ENCODE measurements at regions not wholly inside any gene's neighbourhood (a gene's known extent, or its start where the extent isn't known, plus 50 kb on each side); places are given as distances from the start of the nearest gene placed in this dataset.

DNA sequence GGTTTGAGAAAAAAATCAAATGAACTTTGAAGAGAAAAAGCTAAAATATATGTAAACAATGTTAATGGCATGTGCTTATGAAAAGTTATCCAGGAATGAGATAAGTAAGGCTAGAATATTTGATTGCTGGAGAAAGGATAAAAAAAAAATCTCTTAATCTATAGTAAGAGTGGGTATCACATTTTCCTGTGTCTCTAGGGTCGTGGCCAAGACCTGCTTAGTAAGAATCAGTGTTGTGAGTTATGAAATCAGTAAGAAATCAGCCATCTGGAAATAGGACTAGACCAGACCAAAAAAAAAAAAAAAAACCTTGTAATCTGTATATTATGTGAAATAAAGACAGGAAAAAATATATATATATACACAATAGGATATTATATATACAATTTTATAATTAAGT is 1153.9 kb downstream of the CDH11 start:
- Mint-ChIP-seq H3K27ac (no peak overlapping the region), H3K27me3 (no peaks in the 10 kb centered on the region), H3K36me3 (ENCODE audit: low read depth) (no peaks in the 10 kb centered on the region), H3K4me1 (no peaks in the 10 kb centered on the region), H3K4me3 (no peak overlapping the region), H3K9me3 (peaks cover 11% of the 10 kb centered on the region)
- POLR2A ChIA-PET, result no interaction called here
- CTCF ChIA-PET, result no interaction called here
- no peak for DNase-seq

DNA sequence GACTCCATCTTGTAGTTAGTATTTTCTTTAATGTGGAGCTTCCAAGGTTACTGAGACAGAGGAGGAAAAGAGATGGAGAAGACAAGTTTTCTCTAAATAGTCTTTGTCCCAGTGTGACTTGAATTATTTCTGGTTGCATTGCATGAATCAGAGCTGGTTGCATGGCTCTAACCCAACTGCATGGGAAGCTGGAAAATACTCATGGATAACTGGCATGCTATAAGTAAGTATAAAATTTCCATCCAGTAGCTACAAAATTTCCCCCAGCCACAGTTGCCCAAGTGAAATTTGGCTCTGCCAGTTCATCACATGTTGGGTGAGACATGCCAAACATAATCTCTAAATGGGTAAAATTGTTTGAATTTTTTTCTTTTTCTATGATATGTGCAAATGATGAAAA is 1161.5 kb downstream of the CDH11 start:
- DNase-seq, result no peak
- Mint-ChIP-seq H3K27me3 (no peaks in the 10 kb centered on the region), H3K9me3 (peaks cover 15% of the 10 kb centered on the region), H3K4me3 (no peak overlapping the region), H3K4me1 (no peaks in the 10 kb centered on the region), H3K27ac (no peak overlapping the region), H3K36me3 (ENCODE audit: low read depth) (no peaks in the 10 kb centered on the region)
- ChIA-PET POLR2A (no interaction called here), CTCF (no interaction called here)

DNA sequence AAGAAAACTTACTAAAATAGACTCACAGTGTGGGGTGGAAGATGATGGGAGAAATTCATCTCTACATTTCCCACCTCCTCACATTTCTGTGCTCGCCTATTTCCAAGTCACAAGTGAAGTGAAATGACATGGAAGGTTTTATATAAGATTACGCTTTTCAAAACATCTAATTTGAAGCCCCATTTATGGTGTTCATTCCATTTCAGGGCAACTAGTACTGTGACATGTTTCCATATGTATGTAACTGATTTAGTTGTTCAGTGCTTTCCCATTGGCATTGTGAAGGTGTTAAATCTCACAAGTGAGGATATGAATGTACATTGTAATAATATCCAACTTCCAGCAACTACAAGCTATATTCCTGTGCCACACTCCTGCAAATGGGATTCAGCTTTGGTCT is 1174.8 kb downstream of the CDH11 start:
- ChIA-PET CTCF (no interaction called here), POLR2A (no interaction called here)
- Mint-ChIP-seq H3K27ac (no peak overlapping the region), H3K4me1 (no peaks in the 10 kb centered on the region), H3K27me3 (no peaks in the 10 kb centered on the region), H3K36me3 (ENCODE audit: low read depth) (no peaks in the 10 kb centered on the region), H3K4me3 (no peak overlapping the region), H3K9me3 (peaks cover 6% of the 10 kb centered on the region)
- no peak for DNase-seq

DNA sequence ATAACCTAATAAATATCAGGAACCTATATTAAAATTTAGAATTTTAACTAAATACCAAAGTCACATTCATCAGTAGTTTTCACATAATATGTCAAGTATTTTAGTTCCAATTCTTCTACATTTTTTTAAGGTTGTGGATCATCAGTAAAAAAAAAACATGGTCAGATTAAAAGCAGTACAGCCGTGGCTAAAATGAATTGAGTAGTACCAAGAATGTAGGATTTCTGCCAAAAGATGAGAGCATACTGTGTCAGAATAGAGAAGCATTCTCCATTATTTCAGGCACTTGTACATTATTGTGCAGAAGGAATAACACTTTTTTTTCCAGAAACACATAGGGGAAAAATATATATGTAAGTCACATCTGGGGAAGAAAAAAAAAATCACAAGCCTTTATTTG is 1176.1 kb downstream of the CDH11 start:
- POLR2A ChIA-PET, result no interaction called here

DNA sequence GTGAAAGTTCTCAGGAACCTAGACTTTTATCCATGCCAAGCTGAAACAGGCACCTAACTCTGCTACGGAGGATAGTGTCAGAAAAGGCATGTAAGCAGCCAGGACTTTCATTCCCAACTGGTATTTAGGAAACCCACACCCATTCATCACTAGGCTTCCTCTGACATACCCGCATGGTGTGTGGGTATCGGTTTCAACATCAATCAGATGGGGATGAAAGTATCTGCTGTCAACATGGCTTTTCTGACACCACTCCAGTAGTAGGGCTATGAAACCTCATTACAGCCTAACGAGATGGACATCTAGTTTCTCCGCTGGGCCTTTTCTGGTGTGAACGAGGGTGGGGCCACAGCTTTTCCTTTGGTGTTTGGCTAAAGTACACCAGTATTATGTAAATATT is 1178.3 kb downstream of the CDH11 start:
- Mint-ChIP-seq H3K4me1 (no peaks in the 10 kb centered on the region), H3K27me3 (no peaks in the 10 kb centered on the region), H3K9me3 (peaks cover 10% of the 10 kb centered on the region), H3K27ac (no peak overlapping the region), H3K4me3 (no peak overlapping the region), H3K36me3 (ENCODE audit: low read depth) (no peaks in the 10 kb centered on the region)
- ChIA-PET POLR2A (no interaction called here), CTCF (no interaction called here)
- DNase-seq, result no peak

More for the DNA sequence above, 1176.1 kb downstream of the CDH11 start:
- no peak for DNase-seq
- no peaks in the 10 kb centered on the region for H3K27me3 Mint-ChIP-seq
- no peak overlapping the region for H3K4me3 Mint-ChIP-seq
- H3K9me3 Mint-ChIP-seq, result peaks cover 8% of the 10 kb centered on the region
- no peaks in the 10 kb centered on the region for H3K4me1 Mint-ChIP-seq
- H3K36me3 Mint-ChIP-seq (ENCODE audit: low read depth), result no peaks in the 10 kb centered on the region
- H3K27ac Mint-ChIP-seq, result no peak overlapping the region
- CTCF ChIA-PET, result no interaction called here

DNA sequence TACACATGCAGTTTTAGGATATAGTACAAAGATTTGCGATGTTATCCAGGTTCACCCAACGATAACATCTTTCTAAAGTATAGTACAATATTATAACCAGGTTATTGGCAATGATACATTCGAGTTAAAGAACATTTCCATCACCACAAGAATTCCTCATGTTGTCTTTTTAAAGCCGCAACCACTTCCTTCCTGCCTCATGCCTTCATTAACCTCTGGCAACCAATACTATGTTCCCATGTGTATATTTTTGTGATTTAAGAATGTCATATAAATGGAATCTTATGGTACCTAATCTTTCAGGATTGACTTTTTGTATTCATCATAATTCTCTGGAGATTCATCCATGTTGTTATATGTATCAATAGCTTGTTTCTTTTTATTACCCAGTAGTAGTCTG is 1183.2 kb downstream of the CDH11 start:
- Mint-ChIP-seq H3K4me1 (no peaks in the 10 kb centered on the region), H3K9me3 (peaks cover 10% of the 10 kb centered on the region), H3K27ac (no peak overlapping the region), H3K27me3 (no peaks in the 10 kb centered on the region), H3K4me3 (no peak overlapping the region), H3K36me3 (ENCODE audit: low read depth) (no peaks in the 10 kb centered on the region)
- DNase-seq, result no peak
- ChIA-PET POLR2A (no interaction called here), CTCF (no interaction called here)

DNA sequence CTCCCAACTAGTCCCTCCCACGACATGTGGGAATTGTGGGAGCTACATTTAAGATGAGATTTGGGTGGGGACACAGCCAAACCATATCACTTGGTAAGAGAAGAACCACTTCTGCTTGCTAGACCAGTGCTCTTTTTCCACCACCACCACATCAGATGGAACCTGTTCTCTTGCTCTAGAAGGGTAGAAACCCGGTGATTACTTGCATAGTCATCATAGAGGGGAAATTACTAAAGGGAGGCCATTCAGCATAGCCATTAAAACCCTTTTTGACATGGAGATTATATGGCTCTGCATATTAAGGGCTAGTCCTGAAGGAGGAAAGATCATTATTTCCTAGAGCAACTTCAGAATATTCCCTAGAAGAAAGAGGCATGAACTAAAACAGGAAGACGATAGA is 1188.0 kb downstream of the CDH11 start:
- H3K4me1 Mint-ChIP-seq, result no peaks in the 10 kb centered on the region
- no peak for DNase-seq
- H3K27me3 Mint-ChIP-seq, result no peaks in the 10 kb centered on the region
- no peak overlapping the region for H3K27ac Mint-ChIP-seq
- H3K36me3 Mint-ChIP-seq (ENCODE audit: low read depth), result no peaks in the 10 kb centered on the region
- POLR2A ChIA-PET, result no interaction called here
- CTCF ChIA-PET, result no interaction called here
- peaks cover 5% of the 10 kb centered on the region for H3K9me3 Mint-ChIP-seq
- H3K4me3 Mint-ChIP-seq, result no peak overlapping the region

DNA sequence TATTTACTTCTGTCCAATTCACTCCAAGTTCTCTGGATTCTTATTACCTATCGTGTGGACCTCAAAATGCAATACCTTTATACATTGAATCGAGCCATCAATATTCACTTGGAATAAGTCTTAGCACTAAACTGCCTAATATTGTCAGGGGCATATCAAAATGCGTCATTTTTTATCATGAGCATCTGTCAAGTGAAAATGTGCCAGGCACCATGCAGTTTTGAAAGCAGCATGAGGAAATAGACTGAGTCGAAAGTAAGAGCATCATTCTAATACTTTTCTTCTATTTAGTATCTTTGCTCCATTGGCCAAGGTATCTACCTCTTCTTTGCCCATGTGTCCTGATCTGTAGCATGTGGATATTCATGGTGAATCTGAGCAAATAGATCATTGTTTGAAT is 1193.4 kb downstream of the CDH11 start:
- H3K27me3 Mint-ChIP-seq, result no peaks in the 10 kb centered on the region
- CTCF ChIA-PET, result no interaction called here
- no peaks in the 10 kb centered on the region for H3K4me1 Mint-ChIP-seq
- no peaks in the 10 kb centered on the region for H3K36me3 Mint-ChIP-seq (ENCODE audit: low read depth)
- no peak for DNase-seq
- peaks cover 19% of the 10 kb centered on the region for H3K9me3 Mint-ChIP-seq
- H3K27ac Mint-ChIP-seq, result no peak overlapping the region
- POLR2A ChIA-PET, result no interaction called here
- H3K4me3 Mint-ChIP-seq, result no peak overlapping the region

DNA sequence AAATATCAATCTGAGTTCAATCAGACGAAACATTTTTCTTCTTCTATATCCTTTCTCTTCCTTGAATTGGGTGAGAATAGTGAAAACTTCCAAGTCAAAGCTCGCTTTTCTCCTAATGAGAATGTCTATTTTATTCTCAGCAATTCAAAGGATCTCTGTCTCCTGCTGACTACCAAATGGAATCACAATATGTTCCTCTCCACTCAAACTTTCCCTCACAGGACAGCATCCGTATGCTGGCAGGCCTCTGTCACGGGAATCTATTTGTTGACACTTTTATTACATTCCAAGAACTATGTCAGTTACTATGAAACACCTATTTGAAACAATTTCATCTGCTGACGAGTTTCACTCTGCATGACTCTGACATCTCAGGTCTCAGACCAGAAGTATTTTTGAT is 1196.6 kb downstream of the CDH11 start:
- ChIA-PET CTCF (no interaction called here), POLR2A (no interaction called here)
- no peaks in the 10 kb centered on the region for H3K36me3 Mint-ChIP-seq (ENCODE audit: low read depth)
- no peak for DNase-seq
- no peaks in the 10 kb centered on the region for H3K27me3 Mint-ChIP-seq
- H3K27ac Mint-ChIP-seq, result no peak overlapping the region
- H3K4me1 Mint-ChIP-seq, result no peaks in the 10 kb centered on the region
- H3K9me3 Mint-ChIP-seq, result peaks cover 19% of the 10 kb centered on the region
- H3K4me3 Mint-ChIP-seq, result no peak overlapping the region

DNA sequence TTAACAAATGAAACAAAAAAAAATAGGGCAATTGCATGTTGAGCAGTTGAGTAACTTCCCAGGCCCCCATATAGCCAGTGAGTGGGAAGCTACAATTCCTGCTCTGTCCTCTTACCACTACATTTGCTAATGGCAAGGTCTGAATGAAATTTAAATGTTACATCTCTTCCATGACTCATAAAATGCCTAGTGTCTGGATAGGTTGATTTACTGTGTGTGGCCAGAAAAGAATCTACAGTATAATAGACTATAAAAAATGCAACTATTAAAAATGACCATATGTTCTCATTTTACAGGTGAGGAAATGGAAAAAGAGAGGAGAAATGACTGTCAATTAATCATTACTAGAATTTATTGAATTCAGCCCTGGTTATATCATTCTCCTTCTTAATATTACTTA is 1199.3 kb downstream of the CDH11 start:
- Mint-ChIP-seq H3K36me3 (ENCODE audit: low read depth) (no peaks in the 10 kb centered on the region), H3K9me3 (peaks cover 19% of the 10 kb centered on the region), H3K4me3 (no peak overlapping the region), H3K27me3 (no peaks in the 10 kb centered on the region), H3K4me1 (no peaks in the 10 kb centered on the region), H3K27ac (no peak overlapping the region)
- no peak for DNase-seq
- POLR2A ChIA-PET, result no interaction called here
- CTCF ChIA-PET, result no interaction called here

DNA sequence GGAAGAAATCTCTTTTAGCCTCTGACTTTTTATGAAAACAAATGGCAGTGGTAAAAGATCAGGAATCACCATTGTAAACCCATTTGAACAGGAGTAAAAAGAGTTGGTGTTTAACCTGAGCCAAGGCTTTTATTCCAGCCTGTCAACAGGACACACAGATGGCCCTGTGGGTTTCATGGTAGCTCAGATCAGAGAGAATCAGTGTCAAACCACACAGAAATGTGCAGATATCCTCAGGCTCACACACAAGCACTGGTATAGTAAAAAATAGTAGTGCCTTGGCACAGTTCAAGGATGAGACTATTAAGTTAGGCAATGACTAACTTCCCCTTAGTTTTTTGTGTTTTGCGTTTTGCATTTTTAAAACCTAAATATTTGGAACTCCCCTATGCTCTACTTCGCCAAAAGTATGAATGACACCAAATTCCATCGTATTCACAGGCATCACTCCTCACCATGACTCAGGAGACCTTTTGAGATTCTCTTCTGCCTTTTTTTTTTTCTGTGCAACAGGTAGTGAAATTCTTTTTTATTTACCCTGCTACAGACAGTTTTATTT is 1200.0 kb downstream of the CDH11 start:
- DNase-seq, result no peak
- ChIA-PET CTCF (no interaction called here), POLR2A (no interaction called here)
- no peaks in the 10 kb centered on the region for H3K4me1 Mint-ChIP-seq
- H3K36me3 Mint-ChIP-seq (ENCODE audit: low read depth), result no peaks in the 10 kb centered on the region
- H3K4me3 Mint-ChIP-seq, result no peak overlapping the region
- H3K9me3 Mint-ChIP-seq, result peaks cover 20% of the 10 kb centered on the region
- H3K27ac Mint-ChIP-seq, result no peak overlapping the region
- H3K27me3 Mint-ChIP-seq, result no peaks in the 10 kb centered on the region

DNA sequence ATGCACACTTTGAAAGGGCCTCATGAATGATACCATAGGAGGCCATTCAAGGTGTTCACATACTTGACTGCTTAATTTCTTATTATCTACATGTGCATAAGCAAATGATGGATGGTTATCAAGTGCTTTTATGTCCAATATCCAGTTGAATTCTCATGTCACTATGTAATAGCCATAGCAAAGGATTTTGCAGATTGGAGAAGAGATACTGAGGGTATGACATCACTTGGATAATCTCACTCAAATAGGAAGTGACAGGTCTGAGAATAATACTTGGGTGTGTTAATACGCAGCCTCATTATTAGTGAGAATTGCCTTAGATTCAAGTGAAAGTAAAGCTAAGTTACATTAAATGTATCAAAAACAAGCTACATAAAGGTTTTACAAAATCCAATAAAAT is 1208.6 kb downstream of the CDH11 start:
- DNase-seq, result no peak
- Mint-ChIP-seq H3K27ac (no peak overlapping the region), H3K27me3 (no peaks in the 10 kb centered on the region), H3K36me3 (ENCODE audit: low read depth) (no peaks in the 10 kb centered on the region), H3K9me3 (peaks cover 19% of the 10 kb centered on the region), H3K4me3 (no peak overlapping the region), H3K4me1 (no peaks in the 10 kb centered on the region)
- POLR2A ChIA-PET, result no interaction called here
- CTCF ChIA-PET, result no interaction called here

DNA sequence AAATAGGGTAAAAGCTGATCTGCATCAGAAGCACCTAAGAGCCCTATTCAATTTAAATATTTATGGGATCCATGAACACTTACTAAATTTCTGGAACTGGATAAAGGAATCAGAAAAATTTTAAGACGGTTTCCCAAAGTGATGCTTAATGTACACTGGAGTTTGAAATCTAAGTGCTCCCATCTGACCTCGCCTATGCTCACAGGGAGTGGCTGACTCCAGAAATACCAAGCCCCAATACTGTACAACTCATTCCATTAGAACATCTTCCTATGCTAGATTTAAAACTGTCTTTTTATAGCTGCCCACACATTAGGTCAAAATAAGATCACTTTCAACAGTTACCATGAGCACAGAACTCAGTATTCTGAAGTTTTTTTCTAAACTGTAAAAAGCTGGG is 1214.6 kb downstream of the CDH11 start:
- Mint-ChIP-seq H3K9me3 (peaks cover 13% of the 10 kb centered on the region), H3K27me3 (no peaks in the 10 kb centered on the region), H3K4me1 (no peaks in the 10 kb centered on the region), H3K27ac (no peak overlapping the region), H3K4me3 (no peak overlapping the region), H3K36me3 (ENCODE audit: low read depth) (no peaks in the 10 kb centered on the region)
- DNase-seq, result no peak
- POLR2A ChIA-PET, result no interaction called here
- CTCF ChIA-PET, result no interaction called here

DNA sequence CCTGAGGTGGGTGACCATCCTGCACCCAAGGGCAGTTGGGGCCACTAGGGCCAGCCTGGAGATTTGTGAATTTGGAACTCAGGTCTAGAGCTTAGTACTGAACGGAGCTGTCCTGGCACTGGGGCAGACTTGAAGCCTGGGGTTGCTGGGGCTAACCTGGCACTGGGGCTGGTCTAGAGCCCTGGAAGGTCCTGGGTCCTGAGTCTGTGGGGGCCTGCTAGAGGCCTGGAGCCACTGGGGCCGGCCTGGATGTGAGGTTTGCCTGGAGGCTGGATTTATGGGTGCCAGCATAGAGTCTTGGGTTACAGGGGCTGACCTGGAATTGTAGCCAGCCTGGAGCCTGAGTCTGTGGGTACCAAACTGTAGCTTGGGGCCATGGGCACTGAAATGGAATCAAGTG is 1216.9 kb downstream of the CDH11 start:
- DNase-seq, result no peak
- no peaks in the 10 kb centered on the region for H3K27me3 Mint-ChIP-seq
- no peaks in the 10 kb centered on the region for H3K4me1 Mint-ChIP-seq
- no peak overlapping the region for H3K27ac Mint-ChIP-seq
- H3K9me3 Mint-ChIP-seq, result peaks cover 13% of the 10 kb centered on the region
- CTCF ChIA-PET, result no interaction called here
- no peak overlapping the region for H3K4me3 Mint-ChIP-seq
- POLR2A ChIA-PET, result no interaction called here
- no peaks in the 10 kb centered on the region for H3K36me3 Mint-ChIP-seq (ENCODE audit: low read depth)

DNA sequence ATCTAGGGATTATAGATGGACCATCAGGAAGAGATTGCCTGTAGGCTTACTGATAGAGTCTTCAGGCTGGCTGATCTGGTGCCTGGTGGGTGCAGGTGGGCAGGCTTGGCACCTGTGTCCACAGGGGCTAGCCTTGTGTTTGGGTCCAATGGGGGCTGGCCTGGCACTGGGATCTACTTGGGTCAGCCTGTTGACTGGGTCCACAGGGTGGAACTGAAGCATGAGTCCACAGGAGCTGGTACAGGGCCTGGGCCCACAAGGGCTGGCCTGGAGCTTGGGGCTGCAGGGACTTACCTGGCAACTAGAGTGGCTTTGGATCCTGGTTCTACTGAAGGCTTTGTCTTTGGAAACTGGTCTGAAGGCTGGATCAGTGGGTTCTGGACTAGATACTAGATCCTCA is 1217.7 kb downstream of the CDH11 start:
- no peaks in the 10 kb centered on the region for H3K36me3 Mint-ChIP-seq (ENCODE audit: low read depth)
- H3K9me3 Mint-ChIP-seq, result peaks cover 10% of the 10 kb centered on the region
- no peaks in the 10 kb centered on the region for H3K27me3 Mint-ChIP-seq
- H3K4me3 Mint-ChIP-seq, result no peak overlapping the region
- DNase-seq, result no peak
- ChIA-PET POLR2A (no interaction called here), CTCF (no interaction called here)
- H3K27ac Mint-ChIP-seq, result no peak overlapping the region
- H3K4me1 Mint-ChIP-seq, result no peaks in the 10 kb centered on the region
